ENCODE measurements at regions not wholly inside any gene's neighbourhood (a gene's known extent, or its start where the extent isn't known, plus 50 kb on each side); places are given as distances from the start of the nearest gene placed in this dataset.

- no peak for DNase-seq
These were observed 223.8 kb downstream of the DACT1 start for GRCh38 chr14:58861586-58861985.

GRCh38 chr14:58862416-58863160 lies 224.8 kb downstream of the DACT1 start:
- DNase-seq: no peak

GRCh38 chr14:58863661-58864345 lies 226.0 kb downstream of the DACT1 start:
- DNase-seq: no peak

GRCh38 chr14:58864751-58865513 lies 227.2 kb downstream of the DACT1 start:
- no peak for DNase-seq

GRCh38 chr14:58865514-58866281 lies 227.9 kb downstream of the DACT1 start:
- no peak for DNase-seq

- no peak for DNase-seq
These were observed 228.6 kb downstream of the DACT1 start for GRCh38 chr14:58866391-58866790.

GRCh38 chr14:58870961-58871360 lies 233.2 kb downstream of the DACT1 start:
- no peak for DNase-seq

GRCh38 chr14:58871573-58871972 lies 233.8 kb downstream of the DACT1 start:
- no peak for DNase-seq

- DNase-seq: no peak
These were observed 234.3 kb downstream of the DACT1 start for GRCh38 chr14:58872061-58872460.

- no peak for DNase-seq
These were observed 235.6 kb downstream of the DACT1 start for GRCh38 chr14:58873228-58873953.

- no peak for DNase-seq
These were observed 237.9 kb downstream of the DACT1 start for GRCh38 chr14:58875613-58876012.

GRCh38 chr14:58876608-58877007 lies 238.8 kb downstream of the DACT1 start:
- DNase-seq: no peak

- no peak for DNase-seq
These were observed 240.8 kb downstream of the DACT1 start for GRCh38 chr14:58878439-58879139.

- DNase-seq: no peak
These were observed 243.7 kb downstream of the DACT1 start for GRCh38 chr14:58881433-58881832.

- no peak for DNase-seq
These were observed 244.8 kb downstream of the DACT1 start for GRCh38 chr14:58882577-58883018.

- DNase-seq: no peak
These were observed 246.7 kb downstream of the DACT1 start for GRCh38 chr14:58884442-58884841.

- DNase-seq: no peak
These were observed 250.2 kb downstream of the DACT1 start for GRCh38 chr14:58887931-58888330.

- no peak for DNase-seq
These were observed 261.0 kb downstream of the DACT1 start for GRCh38 chr14:58898655-58899316.

GRCh38 chr14:58899317-58899713 lies 261.6 kb downstream of the DACT1 start:
- no peak for DNase-seq

- DNase-seq: no peak
These were observed 264.1 kb downstream of the DACT1 start for GRCh38 chr14:58901826-58902225.

GRCh38 chr14:58904776-58905175 lies 267.0 kb downstream of the DACT1 start:
- no peak for DNase-seq
